ENCODE measurements at regions not wholly inside any gene's neighbourhood (a gene's known extent, or its start where the extent isn't known, plus 50 kb on each side); places are given as distances from the start of the nearest gene placed in this dataset.

GRCh38 chr17:36844013-36844412 is 93.3 kb upstream of the LHX1 start:
- TF ChIP-seq EZH2 (IDR thresholded peaks at IDR 0.05; ENCODE audit: low read length, unreplicated experiment) = no peak
- TF ChIP-seq CTCF (conservative IDR thresholded peaks at IDR 0.05; ENCODE audit: low read depth, low read length) = no peak
- Histone ChIP-seq H3K9me3 (ENCODE audit: low read length) (no peaks in the 10 kb centered on the region), H3K27ac (ENCODE audit: low read length) (no peak overlapping the region), H3K36me3 (ENCODE audit: low read depth, low read length) (no peaks in the 10 kb centered on the region), H3K9me2 (replicated peaks; ENCODE audit: low read length) (no peaks in the 10 kb centered on the region), H3K27me3 (ENCODE audit: low read length) (no peaks in the 10 kb centered on the region), H3K4me1 (ENCODE audit: insufficient read depth, low read length) (no peaks in the 10 kb centered on the region), H3K4me3 (ENCODE audit: low read length) (no peak overlapping the region), H3K9ac (ENCODE audit: low read length) (no peak overlapping the region), H3F3A (ENCODE audit: low read length, unreplicated experiment) (no peaks in the 10 kb centered on the region), H2AFZ (ENCODE audit: low read length) (no peak overlapping the region), H3K4me2 (ENCODE audit: low read length) (no peak overlapping the region), H4K20me1 (ENCODE audit: low read length) (no peaks in the 10 kb centered on the region), H3K79me2 (ENCODE audit: low read length) (no peaks in the 10 kb centered on the region)
- ATAC-seq (no peak), DNase-seq (no peak)
- ChIA-PET POLR2A (ENCODE audit: unreplicated experiment) (no interaction called here), CTCF (no interaction called here)
- intact Hi-C loops (cut with micrococcal nuclease) = no loop called here
- BruUV-seq (replicated peaks) = no TSS peak

GRCh38 chr17:36844601-36845000 is 92.7 kb upstream of the LHX1 start:
- ChIA-PET CTCF (no interaction called here), POLR2A (ENCODE audit: unreplicated experiment) (no interaction called here)
- Histone ChIP-seq H4K20me1 (ENCODE audit: low read length) (no peaks in the 10 kb centered on the region), H3F3A (ENCODE audit: low read length, unreplicated experiment) (no peaks in the 10 kb centered on the region), H3K4me2 (ENCODE audit: low read length) (no peak overlapping the region), H3K4me3 (ENCODE audit: low read length) (no peak overlapping the region), H3K79me2 (ENCODE audit: low read length) (no peaks in the 10 kb centered on the region), H3K27ac (ENCODE audit: low read length) (no peak overlapping the region), H3K36me3 (ENCODE audit: low read depth, low read length) (no peaks in the 10 kb centered on the region), H3K9ac (ENCODE audit: low read length) (no peak overlapping the region), H2AFZ (ENCODE audit: low read length) (no peak overlapping the region), H3K27me3 (ENCODE audit: low read length) (no peaks in the 10 kb centered on the region), H3K9me2 (replicated peaks; ENCODE audit: low read length) (no peaks in the 10 kb centered on the region), H3K9me3 (ENCODE audit: low read length) (no peaks in the 10 kb centered on the region), H3K4me1 (ENCODE audit: insufficient read depth, low read length) (peaks cover 2% of the 10 kb centered on the region)
- DNase-seq (no peak), ATAC-seq (no peak)
- TF ChIP-seq CTCF (conservative IDR thresholded peaks at IDR 0.05; ENCODE audit: low read depth, low read length) (no peak), EZH2 (IDR thresholded peaks at IDR 0.05; ENCODE audit: low read length, unreplicated experiment) (no peak), EZH2phosphoT487 (IDR thresholded peaks at IDR 0.05; ENCODE audit: borderline replicate concordance, low read length) (no peak)
- intact Hi-C loops (cut with micrococcal nuclease) = no loop called here
- no TSS peak for BruUV-seq (replicated peaks)

- Histone ChIP-seq H3K4me2 (ENCODE audit: low read length) (no peak overlapping the region), H3K9me3 (ENCODE audit: low read length) (no peaks in the 10 kb centered on the region), H2AFZ (ENCODE audit: low read length) (no peak overlapping the region), H3K4me1 (ENCODE audit: insufficient read depth, low read length) (peaks cover 14% of the 10 kb centered on the region), H3K9me2 (replicated peaks; ENCODE audit: low read length) (no peaks in the 10 kb centered on the region), H4K20me1 (ENCODE audit: low read length) (no peaks in the 10 kb centered on the region), H3F3A (ENCODE audit: low read length, unreplicated experiment) (no peaks in the 10 kb centered on the region), H3K36me3 (ENCODE audit: low read depth, low read length) (no peaks in the 10 kb centered on the region), H3K79me2 (ENCODE audit: low read length) (no peaks in the 10 kb centered on the region), H3K27me3 (ENCODE audit: low read length) (no peaks in the 10 kb centered on the region), H3K4me3 (ENCODE audit: low read length) (no peak overlapping the region), H3K9ac (ENCODE audit: low read length) (no peak overlapping the region), H3K27ac (ENCODE audit: low read length) (no peak overlapping the region)
- TF ChIP-seq CTCF (conservative IDR thresholded peaks at IDR 0.05; ENCODE audit: low read depth, low read length) (no peak), EZH2phosphoT487 (IDR thresholded peaks at IDR 0.05; ENCODE audit: borderline replicate concordance, low read length) (no peak), EZH2 (IDR thresholded peaks at IDR 0.05; ENCODE audit: low read length, unreplicated experiment) (no peak)
- DNase-seq (no peak), ATAC-seq (no peak)
- BruUV-seq (replicated peaks) = no TSS peak
- CTCF ChIA-PET = no interaction called here
- intact Hi-C loops (cut with micrococcal nuclease) = no loop called here
- POLR2A ChIA-PET (ENCODE audit: unreplicated experiment) = no interaction called here
Observed at GRCh38 chr17:36845916-36846315, 91.4 kb upstream of the LHX1 start.
